DMS53 treated with DMSO at 0.1 percent for 48 hours (cell line): ENCODE measurements at regions not wholly inside any gene's neighbourhood (a gene's known extent, or its start where the extent isn't known, plus 50 kb on each side); places are given as distances from the start of the nearest gene placed in this dataset.
"Not testable (repeated sequence)": the region's sequence is repeated elsewhere in the genome, so short reads cannot be mapped to it uniquely, and the experiment has no call there.

Experiments
- DNase-seq: peaks from one replicate; lab custom pipeline; 2025; ENCODE audit not compliant: unreplicated experiment; lab: John Stamatoyannopoulos, UW

GRCh38 chr13:74554569-74555275, 420.5 kb upstream of the KLF12 start:
- no peak for DNase-seq

GRCh38 chr13:74550039-74550438, 415.8 kb upstream of the KLF12 start:
- DNase-seq, result no peak

- DNase-seq, result not testable (repeated sequence)
Observed at GRCh38 chr13:74536649-74537048, 402.4 kb upstream of the KLF12 start.

GRCh38 chr13:74533226-74533625, 399.0 kb upstream of the KLF12 start:
- no peak for DNase-seq

- DNase-seq, result no peak
Observed at GRCh38 chr13:74530011-74530410, 395.8 kb upstream of the KLF12 start.

- no peak for DNase-seq
Observed at GRCh38 chr13:74528734-74529513, 394.7 kb upstream of the KLF12 start.

- DNase-seq, result no peak
Observed at GRCh38 chr13:74523057-74523456, 388.9 kb upstream of the KLF12 start.

- DNase-seq, result no peak
Observed at GRCh38 chr13:74511523-74511922, 377.3 kb upstream of the KLF12 start.

- DNase-seq, result no peak
Observed at GRCh38 chr13:74487091-74487722, 353.0 kb upstream of the KLF12 start.

GRCh38 chr13:74485757-74486156, 351.6 kb upstream of the KLF12 start:
- no peak for DNase-seq

- no peak for DNase-seq
Observed at GRCh38 chr13:74479124-74479523, 344.9 kb upstream of the KLF12 start.

GRCh38 chr13:74476788-74477187, 342.6 kb upstream of the KLF12 start:
- no peak for DNase-seq

GRCh38 chr13:74476365-74476764, 342.2 kb upstream of the KLF12 start:
- DNase-seq, result no peak

- DNase-seq, result no peak
Observed at GRCh38 chr13:74466864-74467263, 332.7 kb upstream of the KLF12 start.

GRCh38 chr13:74466020-74466419, 331.8 kb upstream of the KLF12 start:
- DNase-seq, result no peak

- DNase-seq, result no peak
Observed at GRCh38 chr13:74465271-74465670, 331.1 kb upstream of the KLF12 start.

GRCh38 chr13:74464670-74465069, 330.5 kb upstream of the KLF12 start:
- DNase-seq, result no peak

- DNase-seq, result no peak
Observed at GRCh38 chr13:74461011-74461410, 326.8 kb upstream of the KLF12 start.

GRCh38 chr13:74452881-74453280, 318.7 kb upstream of the KLF12 start:
- DNase-seq, result no peak

GRCh38 chr13:74452176-74452575, 318.0 kb upstream of the KLF12 start:
- no peak for DNase-seq

GRCh38 chr13:74450964-74451363, 316.8 kb upstream of the KLF12 start:
- DNase-seq, result no peak

GRCh38 chr13:74450525-74450845, 316.3 kb upstream of the KLF12 start:
- DNase-seq, result no peak
